H1 (cell line): ENCODE measurements at regions not wholly inside any gene's neighbourhood (a gene's known extent, or its start where the extent isn't known, plus 50 kb on each side); places are given as distances from the start of the nearest gene placed in this dataset.

Source experiments
- CTCF ChIA-PET: fragments of 300-600 bp; sonication (Branson Sonifier 250); formaldehyde crosslinking; loops from one replicate; lab custom pipeline; 2021; ENCODE audit not compliant: partially characterized antibody; lab: Charles Lee
- POLR2A ChIA-PET: fragments of 300-600 bp; sonication (Branson Sonifier 250); formaldehyde crosslinking; loops from one replicate; lab custom pipeline; 2021; ENCODE audit warnings: inconsistent platforms; ENCODE audit not compliant: partially characterized antibody; lab: Charles Lee
- DNase-seq, 2 experiments: peaks; one replicate each; pipeline versions ENCODE4 v3.0.0 to v3.0.0-alpha.2; 2010 to 2022; ENCODE audit warnings: low spot score in 2 of 2, low read depth in 1 of 2, mixed read lengths in 1 of 2
- FAIRE-seq: peaks from 2 replicates; lab custom pipeline; 2011; peaks lifted over from hg19 to GRCh38; lab: Jason Lieb, UNC
- H2AFZ ChIP-seq: 2 replicates; pipeline ENCODE4 v1.8.1; 2012; ENCODE audit warnings: low read length, inconsistent platforms
- H2AK5ac ChIP-seq: 2 replicates; pipeline ENCODE4 v1.6.1; 2013; ENCODE audit warnings: low read depth, low read length
- H2BK120ac ChIP-seq: replicated peaks from 2 replicates; pipeline ENCODE3; 2013; ENCODE audit warnings: low read depth, low read length, inconsistent platforms
- H2BK12ac ChIP-seq: 2 replicates; pipeline ENCODE4 v1.6.1; 2013; ENCODE audit warnings: low read depth, low read length
- H2BK15ac ChIP-seq: 2 replicates; pipeline ENCODE4 v1.6.1; 2013; ENCODE audit warnings: low read length
- H2BK20ac ChIP-seq: 2 replicates; pipeline ENCODE4 v1.6.1; 2013; ENCODE audit warnings: low read length
- H2BK5ac ChIP-seq: 2 replicates; pipeline ENCODE4 v1.6.1; 2013; ENCODE audit warnings: low read depth, low read length
- H3K14ac ChIP-seq: 2 replicates; pipeline ENCODE4 v1.6.1; 2013; ENCODE audit warnings: inconsistent platforms; ENCODE audit not compliant: insufficient read length
- H3K18ac ChIP-seq: 2 replicates; pipeline ENCODE4 v1.6.1; 2013; ENCODE audit warnings: low read length; ENCODE audit errors: extremely low read depth
- H3K23ac ChIP-seq: 2 replicates; pipeline ENCODE4 v1.6.1; 2013; ENCODE audit warnings: inconsistent platforms; ENCODE audit not compliant: insufficient read length
- H3K23me2 ChIP-seq: 2 replicates; pipeline ENCODE4 v1.6.1; 2013; ENCODE audit warnings: low read depth, low read length
- H3K27ac ChIP-seq: 2 replicates; pipeline ENCODE4 v1.6.1; 2011; ENCODE audit warnings: low read depth, low read length, inconsistent platforms
- H3K27me3 ChIP-seq, 4 experiments: replicated peaks in 1 of 4; 1 replicate in 1 of 4; 2 replicates in 3 of 4; pipeline versions ENCODE4 v1.6.1 to v1.8.1; 2011 to 2013; ENCODE audit warnings: low read length in 3 of 4, mild to moderate bottlenecking in 3 of 4, inconsistent platforms in 2 of 4, mixed read lengths in 2 of 4, moderate library complexity in 1 of 4; ENCODE audit not compliant: control insufficient read depth in 3 of 4, insufficient read depth in 3 of 4; ENCODE audit errors: extremely low read depth in 1 of 4
- H3K36me3 ChIP-seq, 4 experiments: 2 replicates each; pipeline versions ENCODE4 v1.6.1 to v1.8.1; 2011 to 2013; ENCODE audit warnings: mild to moderate bottlenecking in 4 of 4, low read length in 3 of 4, moderate library complexity in 2 of 4, control low read depth in 1 of 4, inconsistent platforms in 1 of 4; ENCODE audit not compliant: insufficient read depth in 4 of 4, control insufficient read depth in 2 of 4
- H3K4ac ChIP-seq: replicated peaks from 2 replicates; pipeline ENCODE3; 2013; ENCODE audit warnings: low read length, low read depth, mixed read lengths, inconsistent platforms; ENCODE audit not compliant: insufficient read length
- H3K4me1 ChIP-seq, 4 experiments: replicated peaks in 1 of 4; 1 replicate in 1 of 4; 2 replicates in 3 of 4; pipeline versions ENCODE4 v1.6.1 to v1.8.1; 2011 to 2013; ENCODE audit warnings: low read length in 3 of 4, inconsistent platforms in 2 of 4, mixed read lengths in 1 of 4; ENCODE audit not compliant: insufficient read depth in 4 of 4, control insufficient read depth in 3 of 4
- H3K4me2 ChIP-seq, 2 experiments: 2 replicates each; pipeline versions ENCODE4 v1.6.1 to v1.8.1; 2011 to 2013; ENCODE audit warnings: low read depth in 2 of 2, low read length in 2 of 2, control low read depth in 1 of 2, inconsistent platforms in 1 of 2, mild to moderate bottlenecking in 1 of 2; ENCODE audit not compliant: insufficient read depth in 1 of 2
- H3K4me3 ChIP-seq, 4 experiments: fragments of 200-600, 300-600 bp in 1 of 4; sonication (generic), shearing (Covaris generic), sonication (Bioruptor Twin) in 1 of 4; 2 replicates each; pipeline versions ENCODE4 v1.5.1 to v1.8.1; 2011 to 2016; ENCODE audit warnings: low read length in 4 of 4, low read depth in 3 of 4, control low read depth in 2 of 4, inconsistent platforms in 2 of 4, mild to moderate bottlenecking in 2 of 4, mixed read lengths in 1 of 4, moderate library complexity in 1 of 4; ENCODE audit not compliant: insufficient read depth in 2 of 4; ENCODE audit errors: extremely low read depth in 1 of 4
- H3K56ac ChIP-seq: replicated peaks from 2 replicates; pipeline ENCODE3; 2013; ENCODE audit warnings: low read depth, mild to moderate bottlenecking, mixed read lengths, low read length, inconsistent platforms; ENCODE audit not compliant: insufficient read length
- H3K79me1 ChIP-seq: 2 replicates; pipeline ENCODE4 v1.6.1; 2013; ENCODE audit warnings: low read depth, low read length, control low read depth
- H3K79me2 ChIP-seq, 2 experiments: 2 replicates each; pipeline versions ENCODE4 v1.6.1 to v1.8.1; 2012 to 2013; ENCODE audit warnings: low read length in 2 of 2, mild to moderate bottlenecking in 2 of 2, inconsistent platforms in 1 of 2; ENCODE audit not compliant: insufficient read depth in 2 of 2, control insufficient read depth in 1 of 2
- H3K9ac ChIP-seq, 4 experiments: replicated peaks in 1 of 4; 1 replicate in 1 of 4; 2 replicates in 3 of 4; pipeline versions ENCODE4 v1.6.1 to v1.8.1; 2011 to 2013; ENCODE audit warnings: low read depth in 3 of 4, low read length in 3 of 4, control low read depth in 2 of 4, mild to moderate bottlenecking in 2 of 4, moderate library complexity in 2 of 4, inconsistent platforms in 1 of 4; ENCODE audit errors: extremely low read depth in 1 of 4
- H3K9me3 ChIP-seq, 2 experiments: 2 replicates each; pipeline versions ENCODE4 v1.6.1 to v1.8.1; 2012 to 2013; ENCODE audit warnings: mild to moderate bottlenecking in 2 of 2, moderate library complexity in 2 of 2, control low read depth in 1 of 2, inconsistent platforms in 1 of 2, low read depth in 1 of 2, low read length in 1 of 2, mixed read lengths in 1 of 2; ENCODE audit not compliant: insufficient read depth in 2 of 2
- H4K20me1 ChIP-seq, 2 experiments: replicated peaks in 1 of 2; 2 replicates each; pipeline versions ENCODE3 to v1.8.1; 2011 to 2013; ENCODE audit warnings: inconsistent platforms in 2 of 2, low read length in 2 of 2, mild to moderate bottlenecking in 1 of 2; ENCODE audit not compliant: insufficient read depth in 2 of 2, control insufficient read depth in 1 of 2
- H4K5ac ChIP-seq: 2 replicates; pipeline ENCODE4 v1.6.1; 2013; ENCODE audit warnings: low read length, low read depth, mixed read lengths, inconsistent platforms; ENCODE audit not compliant: insufficient read length
- H4K8ac ChIP-seq: 2 replicates; pipeline ENCODE4 v1.8.0; 2013; ENCODE audit warnings: mild to moderate bottlenecking, moderate library complexity, low read length, inconsistent platforms; ENCODE audit not compliant: insufficient read depth; ENCODE audit errors: extremely low read depth
- H4K91ac ChIP-seq: replicated peaks from 2 replicates; pipeline ENCODE3; 2013; ENCODE audit warnings: low read length, mixed read lengths, inconsistent platforms; ENCODE audit not compliant: insufficient read length
- ATF3 ChIP-seq: IDR thresholded peaks from 2 replicates; pipeline ENCODE4 v1.6.1; 2011; ENCODE audit warnings: low read depth, mild to moderate bottlenecking, low read length; ENCODE audit not compliant: insufficient read depth
- BCL11A ChIP-seq, 2 experiments: IDR thresholded peaks; one replicate each; pipeline ENCODE4 v1.6.1; 2011; ENCODE audit warnings: low read depth in 2 of 2, low read length in 2 of 2, mild to moderate bottlenecking in 2 of 2
- CHD1 ChIP-seq: IDR thresholded peaks from 2 replicates; pipeline ENCODE4 v1.6.1; 2012; ENCODE audit warnings: low read depth, low read length, improper control_type of control experiment
- CHD2 ChIP-seq: IDR thresholded peaks from 2 replicates; pipeline ENCODE4 v1.6.1; 2012; ENCODE audit warnings: low read length, improper control_type of control experiment
- CTCF ChIP-seq, 3 experiments: IDR thresholded peaks; 1 replicate in 2 of 3; 2 replicates in 1 of 3; pipeline versions ENCODE4 v1.5.1 to v1.6.1; 2011; ENCODE audit warnings: low read length in 3 of 3, mild to moderate bottlenecking in 3 of 3, inconsistent platforms in 2 of 3, low read depth in 1 of 3, moderate library complexity in 1 of 3; ENCODE audit not compliant: insufficient read depth in 1 of 3; ENCODE audit errors: control extremely low read depth in 1 of 3
- NANOG ChIP-seq: IDR thresholded peaks from 2 replicates; pipeline ENCODE4 v1.6.1; 2011; ENCODE audit warnings: low read length, low read depth, mild to moderate bottlenecking, inconsistent platforms; ENCODE audit not compliant: insufficient read depth, poor library complexity, severe bottlenecking
- POLR2A ChIP-seq, 2 experiments: IDR thresholded peaks; 1 replicate in 1 of 2; 2 replicates in 1 of 2; pipeline ENCODE4 v1.6.1; 2011; ENCODE audit warnings: low read depth in 2 of 2, low read length in 2 of 2, mild to moderate bottlenecking in 2 of 2; ENCODE audit errors: control extremely low read depth in 1 of 2
- SIX5 ChIP-seq: IDR thresholded peaks from 2 replicates; pipeline ENCODE4 v1.6.1; 2011; ENCODE audit warnings: mild to moderate bottlenecking, low read depth, low read length

- ChIA-PET POLR2A (no interaction called here), CTCF (no interaction called here)
- no peaks in the 10 kb centered on the region for H3K27me3 ChIP-seq
- H3K79me2 ChIP-seq: no peaks in the 10 kb centered on the region
- no peak overlapping the region for H4K8ac ChIP-seq
- no peak overlapping the region for H4K5ac ChIP-seq
- no peak overlapping the region for H4K91ac ChIP-seq
- no peak overlapping the region for H3K9ac ChIP-seq
- no peak overlapping the region for H3K27ac ChIP-seq
- no peaks in the 10 kb centered on the region for H3K36me3 ChIP-seq
- no peak overlapping the region for H3K18ac ChIP-seq
- H2BK20ac ChIP-seq: no peak overlapping the region
- no peak for FAIRE-seq
- H3K4me3 ChIP-seq: no peak overlapping the region
- no peak overlapping the region for H2BK120ac ChIP-seq
- no peaks in the 10 kb centered on the region for H3K79me1 ChIP-seq
- H3K14ac ChIP-seq: no peak overlapping the region
- no peak for TF ChIP-seq BCL11A (IDR thresholded peaks at IDR 0.05; ENCODE audit: low read depth in 2 of 2, low read length in 2 of 2)
- TF ChIP-seq POLR2A (IDR thresholded peaks at IDR 0.05; ENCODE audit: control extremely low read depth in 1 of 2, low read depth in 2 of 2, low read length in 2 of 2): no peak
- no peak for TF ChIP-seq CHD2
- no peak for TF ChIP-seq NANOG
- TF ChIP-seq CTCF (IDR thresholded peaks at IDR 0.05; ENCODE audit: control extremely low read depth in 1 of 3, insufficient read depth in 1 of 3, low read depth in 1 of 3, low read length in 3 of 3): no peak
- TF ChIP-seq ATF3: no peak
- no peak for TF ChIP-seq CHD1
- TF ChIP-seq SIX5: no peak
- TF ChIP-seq, all 59 proteins: peak for 0
- no peaks in the 10 kb centered on the region for H3K9me3 ChIP-seq
- peaks cover 0 to 6% (median 1%) of the 10 kb centered on the region in 4 experiments; a peak in 2 of 7 replicates for H3K4me1 ChIP-seq
- H2AK5ac ChIP-seq: no peak overlapping the region
- no peaks in the 10 kb centered on the region for H4K20me1 ChIP-seq
- no peak overlapping the region for H3K23ac ChIP-seq
- no peak overlapping the region for H2BK12ac ChIP-seq
- H3K23me2 ChIP-seq: no peaks in the 10 kb centered on the region
- H3K56ac ChIP-seq: no peak overlapping the region
- H3K4me2 ChIP-seq: no peak overlapping the region
- H2AFZ ChIP-seq: no peak overlapping the region
- no peak overlapping the region for H2BK15ac ChIP-seq
- H2BK5ac ChIP-seq: no peak overlapping the region
- no peak overlapping the region for H3K4ac ChIP-seq
- no peak for DNase-seq
These were observed 115.8 kb upstream of the DDIT4L start for GRCh38 chr4:100306018-100306417.
